H1 (cell line): ENCODE measurements at regions not wholly inside any gene's neighbourhood (a gene's known extent, or its start where the extent isn't known, plus 50 kb on each side); places are given as distances from the start of the nearest gene placed in this dataset.

Experiments
- CTCF ChIA-PET: fragments of 300-600 bp; sonication (Branson Sonifier 250); formaldehyde crosslinking; loops from one replicate; lab custom pipeline; 2021; ENCODE audit not compliant: partially characterized antibody; lab: Charles Lee
- POLR2A ChIA-PET: fragments of 300-600 bp; sonication (Branson Sonifier 250); formaldehyde crosslinking; loops from one replicate; lab custom pipeline; 2021; ENCODE audit warnings: inconsistent platforms; ENCODE audit not compliant: partially characterized antibody; lab: Charles Lee
- DNase-seq, 2 experiments: peaks; one replicate each; pipeline versions ENCODE4 v3.0.0 to v3.0.0-alpha.2; 2010 to 2022; ENCODE audit warnings: low spot score in 2 of 2, low read depth in 1 of 2, mixed read lengths in 1 of 2
- FAIRE-seq: peaks from 2 replicates; lab custom pipeline; 2011; peaks lifted over from hg19 to GRCh38; lab: Jason Lieb, UNC
- H2AFZ ChIP-seq: 2 replicates; pipeline ENCODE4 v1.8.1; 2012; ENCODE audit warnings: low read length, inconsistent platforms
- H2AK5ac ChIP-seq: 2 replicates; pipeline ENCODE4 v1.6.1; 2013; ENCODE audit warnings: low read depth, low read length
- H2BK120ac ChIP-seq: replicated peaks from 2 replicates; pipeline ENCODE3; 2013; ENCODE audit warnings: low read depth, low read length, inconsistent platforms
- H2BK12ac ChIP-seq: 2 replicates; pipeline ENCODE4 v1.6.1; 2013; ENCODE audit warnings: low read depth, low read length
- H2BK15ac ChIP-seq: 2 replicates; pipeline ENCODE4 v1.6.1; 2013; ENCODE audit warnings: low read length
- H2BK20ac ChIP-seq: 2 replicates; pipeline ENCODE4 v1.6.1; 2013; ENCODE audit warnings: low read length
- H2BK5ac ChIP-seq: 2 replicates; pipeline ENCODE4 v1.6.1; 2013; ENCODE audit warnings: low read depth, low read length
- H3K14ac ChIP-seq: 2 replicates; pipeline ENCODE4 v1.6.1; 2013; ENCODE audit warnings: inconsistent platforms; ENCODE audit not compliant: insufficient read length
- H3K18ac ChIP-seq: 2 replicates; pipeline ENCODE4 v1.6.1; 2013; ENCODE audit warnings: low read length; ENCODE audit errors: extremely low read depth
- H3K23ac ChIP-seq: 2 replicates; pipeline ENCODE4 v1.6.1; 2013; ENCODE audit warnings: inconsistent platforms; ENCODE audit not compliant: insufficient read length
- H3K23me2 ChIP-seq: 2 replicates; pipeline ENCODE4 v1.6.1; 2013; ENCODE audit warnings: low read depth, low read length
- H3K27ac ChIP-seq: 2 replicates; pipeline ENCODE4 v1.6.1; 2011; ENCODE audit warnings: low read depth, low read length, inconsistent platforms
- H3K27me3 ChIP-seq, 4 experiments: replicated peaks in 1 of 4; 1 replicate in 1 of 4; 2 replicates in 3 of 4; pipeline versions ENCODE4 v1.6.1 to v1.8.1; 2011 to 2013; ENCODE audit warnings: low read length in 3 of 4, mild to moderate bottlenecking in 3 of 4, inconsistent platforms in 2 of 4, mixed read lengths in 2 of 4, moderate library complexity in 1 of 4; ENCODE audit not compliant: control insufficient read depth in 3 of 4, insufficient read depth in 3 of 4; ENCODE audit errors: extremely low read depth in 1 of 4
- H3K36me3 ChIP-seq, 4 experiments: 2 replicates each; pipeline versions ENCODE4 v1.6.1 to v1.8.1; 2011 to 2013; ENCODE audit warnings: mild to moderate bottlenecking in 4 of 4, low read length in 3 of 4, moderate library complexity in 2 of 4, control low read depth in 1 of 4, inconsistent platforms in 1 of 4; ENCODE audit not compliant: insufficient read depth in 4 of 4, control insufficient read depth in 2 of 4
- H3K4ac ChIP-seq: replicated peaks from 2 replicates; pipeline ENCODE3; 2013; ENCODE audit warnings: low read length, low read depth, mixed read lengths, inconsistent platforms; ENCODE audit not compliant: insufficient read length
- H3K4me1 ChIP-seq, 4 experiments: replicated peaks in 1 of 4; 1 replicate in 1 of 4; 2 replicates in 3 of 4; pipeline versions ENCODE4 v1.6.1 to v1.8.1; 2011 to 2013; ENCODE audit warnings: low read length in 3 of 4, inconsistent platforms in 2 of 4, mixed read lengths in 1 of 4; ENCODE audit not compliant: insufficient read depth in 4 of 4, control insufficient read depth in 3 of 4
- H3K4me2 ChIP-seq, 2 experiments: 2 replicates each; pipeline versions ENCODE4 v1.6.1 to v1.8.1; 2011 to 2013; ENCODE audit warnings: low read depth in 2 of 2, low read length in 2 of 2, control low read depth in 1 of 2, inconsistent platforms in 1 of 2, mild to moderate bottlenecking in 1 of 2; ENCODE audit not compliant: insufficient read depth in 1 of 2
- H3K4me3 ChIP-seq, 4 experiments: fragments of 200-600, 300-600 bp in 1 of 4; sonication (generic), shearing (Covaris generic), sonication (Bioruptor Twin) in 1 of 4; 2 replicates each; pipeline versions ENCODE4 v1.5.1 to v1.8.1; 2011 to 2016; ENCODE audit warnings: low read length in 4 of 4, low read depth in 3 of 4, control low read depth in 2 of 4, inconsistent platforms in 2 of 4, mild to moderate bottlenecking in 2 of 4, mixed read lengths in 1 of 4, moderate library complexity in 1 of 4; ENCODE audit not compliant: insufficient read depth in 2 of 4; ENCODE audit errors: extremely low read depth in 1 of 4
- H3K56ac ChIP-seq: replicated peaks from 2 replicates; pipeline ENCODE3; 2013; ENCODE audit warnings: low read depth, mild to moderate bottlenecking, mixed read lengths, low read length, inconsistent platforms; ENCODE audit not compliant: insufficient read length
- H3K79me1 ChIP-seq: 2 replicates; pipeline ENCODE4 v1.6.1; 2013; ENCODE audit warnings: low read depth, low read length, control low read depth
- H3K79me2 ChIP-seq, 2 experiments: 2 replicates each; pipeline versions ENCODE4 v1.6.1 to v1.8.1; 2012 to 2013; ENCODE audit warnings: low read length in 2 of 2, mild to moderate bottlenecking in 2 of 2, inconsistent platforms in 1 of 2; ENCODE audit not compliant: insufficient read depth in 2 of 2, control insufficient read depth in 1 of 2
- H3K9ac ChIP-seq, 4 experiments: replicated peaks in 1 of 4; 1 replicate in 1 of 4; 2 replicates in 3 of 4; pipeline versions ENCODE4 v1.6.1 to v1.8.1; 2011 to 2013; ENCODE audit warnings: low read depth in 3 of 4, low read length in 3 of 4, control low read depth in 2 of 4, mild to moderate bottlenecking in 2 of 4, moderate library complexity in 2 of 4, inconsistent platforms in 1 of 4; ENCODE audit errors: extremely low read depth in 1 of 4
- H3K9me3 ChIP-seq, 2 experiments: 2 replicates each; pipeline versions ENCODE4 v1.6.1 to v1.8.1; 2012 to 2013; ENCODE audit warnings: mild to moderate bottlenecking in 2 of 2, moderate library complexity in 2 of 2, control low read depth in 1 of 2, inconsistent platforms in 1 of 2, low read depth in 1 of 2, low read length in 1 of 2, mixed read lengths in 1 of 2; ENCODE audit not compliant: insufficient read depth in 2 of 2
- H4K20me1 ChIP-seq, 2 experiments: replicated peaks in 1 of 2; 2 replicates each; pipeline versions ENCODE3 to v1.8.1; 2011 to 2013; ENCODE audit warnings: inconsistent platforms in 2 of 2, low read length in 2 of 2, mild to moderate bottlenecking in 1 of 2; ENCODE audit not compliant: insufficient read depth in 2 of 2, control insufficient read depth in 1 of 2
- H4K5ac ChIP-seq: 2 replicates; pipeline ENCODE4 v1.6.1; 2013; ENCODE audit warnings: low read length, low read depth, mixed read lengths, inconsistent platforms; ENCODE audit not compliant: insufficient read length
- H4K8ac ChIP-seq: 2 replicates; pipeline ENCODE4 v1.8.0; 2013; ENCODE audit warnings: mild to moderate bottlenecking, moderate library complexity, low read length, inconsistent platforms; ENCODE audit not compliant: insufficient read depth; ENCODE audit errors: extremely low read depth
- H4K91ac ChIP-seq: replicated peaks from 2 replicates; pipeline ENCODE3; 2013; ENCODE audit warnings: low read length, mixed read lengths, inconsistent platforms; ENCODE audit not compliant: insufficient read length
- BCL11A ChIP-seq, 2 experiments: IDR thresholded peaks; one replicate each; pipeline ENCODE4 v1.6.1; 2011; ENCODE audit warnings: low read depth in 2 of 2, low read length in 2 of 2, mild to moderate bottlenecking in 2 of 2
- EZH2 ChIP-seq: fragments of 200-600 bp; sonication (generic); IDR thresholded peaks from 2 replicates; pipeline ENCODE4 v1.7.1; 2012; ENCODE audit warnings: low read depth, mild to moderate bottlenecking, moderate library complexity, low read length, inconsistent platforms; ENCODE audit not compliant: severe bottlenecking
- HDAC6 ChIP-seq: IDR thresholded peaks from one replicate; pipeline ENCODE4 v1.7.1; 2012; ENCODE audit warnings: low read depth, mild to moderate bottlenecking, inconsistent platforms, low read length, moderate library complexity
- JUN ChIP-seq: IDR thresholded peaks from 2 replicates; pipeline ENCODE4 v1.6.1; 2011; ENCODE audit warnings: low read depth, mild to moderate bottlenecking, improper control_type of control experiment, low read length
- MAX ChIP-seq: IDR thresholded peaks from 2 replicates; pipeline ENCODE4 v1.6.1; 2012; ENCODE audit warnings: inconsistent platforms
- TAF1 ChIP-seq: IDR thresholded peaks from 2 replicates; pipeline ENCODE4 v1.6.1; 2011; ENCODE audit warnings: mild to moderate bottlenecking, low read depth, low read length
- WGBS, 2 experiments: shearing (Covaris generic) in 1 of 2; methylation state at CpG; one replicate each; pipeline versions ENCODE4 v1.1.6 to v1.1.7; 2013 to 2015; ENCODE audit warnings: low lambda C conversion rate in 2 of 2, mixed read lengths in 2 of 2, inconsistent platforms in 1 of 2, low coverage in 1 of 2, missing lambda C conversion rate in 1 of 2; ENCODE audit not compliant: insufficient replicate concordance in 2 of 2, insufficient coverage in 1 of 2, insufficient read length in 1 of 2; ENCODE audit errors: extremely low coverage in 1 of 2, missing lambda C conversion rate in 1 of 2; 5-methylcytosine and 5-hydroxymethylcytosine counted together

GRCh38 chrX:147226801-147227200, 412.3 kb upstream of the CXorf51A start:
- ChIA-PET CTCF (no interaction called here), POLR2A (no interaction called here)
- H3K4me1 ChIP-seq = no peaks in the 10 kb centered on the region
- no peaks in the 10 kb centered on the region for H3K23me2 ChIP-seq
- H3K79me1 ChIP-seq = no peaks in the 10 kb centered on the region
- no peak overlapping the region for H3K14ac ChIP-seq
- no peaks in the 10 kb centered on the region for H3K27me3 ChIP-seq
- no peak overlapping the region for H2BK120ac ChIP-seq
- no peak for DNase-seq
- no peak overlapping the region for H3K4me2 ChIP-seq
- H4K8ac ChIP-seq = no peak overlapping the region
- TF ChIP-seq MAX (no peak), BCL11A (IDR thresholded peaks at IDR 0.05; ENCODE audit: low read depth in 2 of 2, low read length in 2 of 2) (no peak), HDAC6 (no peak), EZH2 (no peak), TAF1 (no peak), JUN (no peak)
- H3K9ac ChIP-seq = no peak overlapping the region
- no peak overlapping the region for H2AFZ ChIP-seq
- H4K91ac ChIP-seq = no peak overlapping the region
- H2BK20ac ChIP-seq = no peak overlapping the region
- FAIRE-seq = no peak
- no peaks in the 10 kb centered on the region for H3K9me3 ChIP-seq
- WGBS, 2 experiments = 83% methylated on average over 1 of the region's 3 CpGs; no CpG with 5 or more reads in 1 of the 2 experiments
- no peak overlapping the region for H4K5ac ChIP-seq
- no peak overlapping the region for H3K4ac ChIP-seq
- H4K20me1 ChIP-seq = no peaks in the 10 kb centered on the region
- H2AK5ac ChIP-seq = no peak overlapping the region
- no peak overlapping the region for H3K23ac ChIP-seq
- H2BK5ac ChIP-seq = no peak overlapping the region
- no peaks in the 10 kb centered on the region for H3K79me2 ChIP-seq
- H3K18ac ChIP-seq = no peak overlapping the region
- H3K36me3 ChIP-seq = no peaks in the 10 kb centered on the region
- H3K56ac ChIP-seq = no peak overlapping the region
- no peak overlapping the region for H2BK15ac ChIP-seq
- no peak overlapping the region for H2BK12ac ChIP-seq
- H3K4me3 ChIP-seq = no peak overlapping the region
- H3K27ac ChIP-seq = no peak overlapping the region
